ENCODE measurements at regions not wholly inside any gene's neighbourhood (a gene's known extent, or its start where the extent isn't known, plus 50 kb on each side); places are given as distances from the start of the nearest gene placed in this dataset.
"Not testable (repeated sequence)": the region's sequence is repeated elsewhere in the genome, so short reads cannot be mapped to it uniquely, and the experiment has no call there.

- DNase-seq, result no peak
Observed at GRCh38 chr12:127130506-127131124, 1136.4 kb upstream of the TMEM132C start.

GRCh38 chr12:127133675-127134335 is 1133.2 kb upstream of the TMEM132C start:
- DNase-seq, result no peak

GRCh38 chr12:127140864-127141484 is 1126.0 kb upstream of the TMEM132C start:
- DNase-seq, result not testable (repeated sequence)

- DNase-seq, result no peak
Observed at GRCh38 chr12:127143020-127143419, 1124.0 kb upstream of the TMEM132C start.

- no peak for DNase-seq
Observed at GRCh38 chr12:127144770-127145169, 1122.2 kb upstream of the TMEM132C start.

- DNase-seq, result no peak
Observed at GRCh38 chr12:127145241-127145928, 1121.6 kb upstream of the TMEM132C start.

- peak; percentile 70 to 76 for DNase-seq
Observed at GRCh38 chr12:127145929-127146789, 1120.8 kb upstream of the TMEM132C start.

GRCh38 chr12:127146991-127147718 is 1119.8 kb upstream of the TMEM132C start:
- no peak for DNase-seq

GRCh38 chr12:127147724-127148123 is 1119.2 kb upstream of the TMEM132C start:
- DNase-seq, result no peak

GRCh38 chr12:127148318-127148717 is 1118.7 kb upstream of the TMEM132C start:
- DNase-seq, result no peak

GRCh38 chr12:127149226-127149964 is 1117.6 kb upstream of the TMEM132C start:
- DNase-seq, result no peak

GRCh38 chr12:127150028-127150427 is 1116.9 kb upstream of the TMEM132C start:
- no peak for DNase-seq

GRCh38 chr12:127150479-127150878 is 1116.5 kb upstream of the TMEM132C start:
- no peak for DNase-seq

GRCh38 chr12:127150956-127151355 is 1116.0 kb upstream of the TMEM132C start:
- DNase-seq, result no peak

- no peak for DNase-seq
Observed at GRCh38 chr12:127153996-127154395, 1113.0 kb upstream of the TMEM132C start.

GRCh38 chr12:127154830-127155229 is 1112.1 kb upstream of the TMEM132C start:
- DNase-seq, result not testable (repeated sequence)

- not testable (repeated sequence) for DNase-seq
Observed at GRCh38 chr12:127155935-127156619, 1110.9 kb upstream of the TMEM132C start.

- DNase-seq, result not testable (repeated sequence)
Observed at GRCh38 chr12:127157501-127158366, 1109.2 kb upstream of the TMEM132C start.

- no peak for DNase-seq
Observed at GRCh38 chr12:127158385-127159061, 1108.4 kb upstream of the TMEM132C start.

Data from activated CD4-positive, alpha-beta T cell treated with anti-CD3 and anti-CD28 coated beads, Interleukin-2, amount 50 U/mL, for 48 hours (primary cell).